ENCODE measurements at regions not wholly inside any gene's neighbourhood (a gene's known extent, or its start where the extent isn't known, plus 50 kb on each side); places are given as distances from the start of the nearest gene placed in this dataset.

GRCh38 chr22:49261616-49262015 lies 566.1 kb downstream of the BRD1 start:
- TF ChIP-seq CTCF (conservative IDR thresholded peaks at IDR 0.05; ENCODE audit: low read length) (no peak), EZH2phosphoT487 (IDR thresholded peaks at IDR 0.05; ENCODE audit: borderline replicate concordance) (no peak)
